ENCODE measurements at regions not wholly inside any gene's neighbourhood (a gene's known extent, or its start where the extent isn't known, plus 50 kb on each side); places are given as distances from the start of the nearest gene placed in this dataset.
A peak's percentile ranks its signal among the peaks of the same experiment; 100 is the strongest.

GRCh38 chr1:163540727-163541126 is 219.0 kb downstream of the NUF2 start:
- Histone ChIP-seq H3K36me3 (no peaks in the 10 kb centered on the region), H3K27me3 (no peaks in the 10 kb centered on the region), H3K4me1 (peaks cover 0 to 11% (median 9%) of the 10 kb centered on the region in 4 donors), H3K27ac (replicated peaks in 1 of 4) (no peak overlapping the region), H3K9me3 (no peaks in the 10 kb centered on the region), H3K4me3 (no peak overlapping the region)
- DNase-seq (ENCODE audit: extremely low spot score) = no peak
- TF ChIP-seq EP300 (IDR thresholded peaks at IDR 0.05) (no peak), POLR2A (IDR thresholded peaks at IDR 0.05; ENCODE audit: low read depth) (no peak), CTCF (IDR thresholded peaks at IDR 0.05) (no peak), POLR2AphosphoS5 (IDR thresholded peaks at IDR 0.05) (no peak)
- intact Hi-C loops (cut with DNase I) = no loop called here
- 81% methylated on average over 2 of the region's 2 CpGs for WGBS

- no peaks in the 10 kb centered on the region for H3K27me3 ChIP-seq
- intact Hi-C loops (cut with DNase I) = no loop called here
- no peak for TF ChIP-seq CTCF (IDR thresholded peaks at IDR 0.05)
- TF ChIP-seq POLR2A (IDR thresholded peaks at IDR 0.05; ENCODE audit: low read depth) = no peak
- no peak for TF ChIP-seq POLR2AphosphoS5 (IDR thresholded peaks at IDR 0.05)
- TF ChIP-seq EP300 (IDR thresholded peaks at IDR 0.05) = no peak
These were observed 222.7 kb downstream of the NUF2 start for GRCh38 chr1:163544441-163544840.

GRCh38 chr1:163558162-163558561 is 236.4 kb downstream of the NUF2 start:
- intact Hi-C loops (cut with DNase I) = no loop called here
- TF ChIP-seq EP300 (IDR thresholded peaks at IDR 0.05) = no peak
- no peak for TF ChIP-seq CTCF (IDR thresholded peaks at IDR 0.05)
- TF ChIP-seq POLR2A (IDR thresholded peaks at IDR 0.05; ENCODE audit: low read depth) = no peak
- no peak for TF ChIP-seq POLR2AphosphoS5 (IDR thresholded peaks at IDR 0.05)
- 83% methylated on average over 3 of the region's 3 CpGs for WGBS

More at GRCh38 chr1:163544441-163544840, 222.7 kb downstream of the NUF2 start:
- Histone ChIP-seq H3K4me1 (no peaks in the 10 kb centered on the region), H3K36me3 (no peaks in the 10 kb centered on the region), H3K4me3 (no peak overlapping the region), H3K9me3 (no peaks in the 10 kb centered on the region), H3K27ac (replicated peaks in 1 of 4) (no peak overlapping the region)
- no peak for DNase-seq (ENCODE audit: extremely low spot score)
- 94% methylated on average over 3 of the region's 3 CpGs for WGBS

GRCh38 chr1:163561580-163562295 is 240.0 kb downstream of the NUF2 start:
- Histone ChIP-seq H3K4me3 (no peak overlapping the region), H3K9me3 (no peaks in the 10 kb centered on the region), H3K36me3 (no peaks in the 10 kb centered on the region), H3K27me3 (no peaks in the 10 kb centered on the region), H3K4me1 (no peaks in the 10 kb centered on the region), H3K27ac (replicated peaks in 1 of 4) (no peak overlapping the region)
- DNase-seq (ENCODE audit: extremely low spot score) = no peak
- TF ChIP-seq POLR2AphosphoS5 (IDR thresholded peaks at IDR 0.05) = no peak
- TF ChIP-seq POLR2A (IDR thresholded peaks at IDR 0.05; ENCODE audit: low read depth) = no peak
- peak in 2 of 3 experiments; percentile 29 to 41 for TF ChIP-seq CTCF (IDR thresholded peaks at IDR 0.05)
- no peak for TF ChIP-seq EP300 (IDR thresholded peaks at IDR 0.05)
- WGBS = 62% methylated on average over 3 of the region's 3 CpGs
- intact Hi-C loops (cut with DNase I) = no loop called here

More at GRCh38 chr1:163558162-163558561, 236.4 kb downstream of the NUF2 start:
- Histone ChIP-seq H3K36me3 (no peaks in the 10 kb centered on the region), H3K27me3 (no peaks in the 10 kb centered on the region), H3K4me1 (no peaks in the 10 kb centered on the region), H3K9me3 (no peaks in the 10 kb centered on the region), H3K4me3 (no peak overlapping the region), H3K27ac (replicated peaks in 1 of 4) (no peak overlapping the region)
- no peak for DNase-seq (ENCODE audit: extremely low spot score)

- WGBS = 90% methylated on average over 2 of the region's 2 CpGs
- intact Hi-C loops (cut with DNase I) = no loop called here
These were observed 240.6 kb downstream of the NUF2 start for GRCh38 chr1:163562355-163562754.

More at GRCh38 chr1:163562355-163562754, 240.6 kb downstream of the NUF2 start:
- Histone ChIP-seq H3K9me3 (no peaks in the 10 kb centered on the region), H3K4me1 (no peaks in the 10 kb centered on the region), H3K27me3 (no peaks in the 10 kb centered on the region), H3K27ac (replicated peaks in 1 of 4) (no peak overlapping the region), H3K4me3 (no peak overlapping the region), H3K36me3 (no peaks in the 10 kb centered on the region)
- TF ChIP-seq EP300 (IDR thresholded peaks at IDR 0.05) (no peak), CTCF (IDR thresholded peaks at IDR 0.05) (no peak), POLR2AphosphoS5 (IDR thresholded peaks at IDR 0.05) (no peak), POLR2A (IDR thresholded peaks at IDR 0.05; ENCODE audit: low read depth) (no peak)
- DNase-seq (ENCODE audit: extremely low spot score) = no peak
